ENCODE measurements at regions not wholly inside any gene's neighbourhood (a gene's known extent, or its start where the extent isn't known, plus 50 kb on each side); places are given as distances from the start of the nearest gene placed in this dataset.

GRCh38 chr13:37348916-37349643 lies 243.6 kb upstream of the CSNK1A1L start:
- TF ChIP-seq POLR2A (IDR thresholded peaks at IDR 0.05) (no peak), CTCF (IDR thresholded peaks at IDR 0.05) (no peak), POLR2AphosphoS5 (IDR thresholded peaks at IDR 0.05) (no peak), EP300 (IDR thresholded peaks at IDR 0.05) (no peak)
